LNCAP (cell line): ENCODE measurements at regions not wholly inside any gene's neighbourhood (a gene's known extent, or its start where the extent isn't known, plus 50 kb on each side); places are given as distances from the start of the nearest gene placed in this dataset.

Experiments used
- CTCF ChIP-seq: fragments of 450-650 bp; IDR thresholded peaks from 2 replicates; pipeline ENCODE4 v1.5.1; 2017; ENCODE audit warnings: mild to moderate bottlenecking

GRCh38 chr6:99096170-99096569, 148.4 kb upstream of the FBXL4 start:
- TF ChIP-seq CTCF: no peak

GRCh38 chr6:99093456-99094190, 145.9 kb upstream of the FBXL4 start:
- no peak for TF ChIP-seq CTCF

GRCh38 chr6:99092461-99092860, 144.7 kb upstream of the FBXL4 start:
- TF ChIP-seq CTCF: no peak

GRCh38 chr6:99091985-99092384, 144.2 kb upstream of the FBXL4 start:
- TF ChIP-seq CTCF: no peak

GRCh38 chr6:99080191-99080590, 132.4 kb upstream of the FBXL4 start:
- no peak for TF ChIP-seq CTCF

GRCh38 chr6:99079058-99079457, 131.3 kb upstream of the FBXL4 start:
- no peak for TF ChIP-seq CTCF

GRCh38 chr6:99073223-99073622, 125.5 kb upstream of the FBXL4 start:
- TF ChIP-seq CTCF: no peak

- no peak for TF ChIP-seq CTCF
Measured at GRCh38 chr6:99066044-99066443, 118.3 kb upstream of the FBXL4 start.
